ENCODE measurements at regions not wholly inside any gene's neighbourhood (a gene's known extent, or its start where the extent isn't known, plus 50 kb on each side); places are given as distances from the start of the nearest gene placed in this dataset.

- DNase-seq: no peak
- no peak for ATAC-seq
Observed at GRCh38 chr10:10125676-10126075, 892.0 kb upstream of the CELF2 start.

GRCh38 chr10:10126218-10126617 lies 891.5 kb upstream of the CELF2 start:
- DNase-seq: no peak
- no peak for ATAC-seq

- ATAC-seq (no peak), DNase-seq (no peak)
Observed at GRCh38 chr10:10128387-10128786, 889.3 kb upstream of the CELF2 start.

- DNase-seq (no peak), ATAC-seq (no peak)
Observed at GRCh38 chr10:10130686-10131085, 887.0 kb upstream of the CELF2 start.

GRCh38 chr10:10132009-10132408 lies 885.7 kb upstream of the CELF2 start:
- ATAC-seq: no peak

GRCh38 chr10:10133281-10133680 lies 884.4 kb upstream of the CELF2 start:
- ATAC-seq: no peak
- no peak for DNase-seq

More at GRCh38 chr10:10132009-10132408, 885.7 kb upstream of the CELF2 start:
- DNase-seq: no peak

- no peak for ATAC-seq
- no peak for DNase-seq
Observed at GRCh38 chr10:10138685-10139084, 879.0 kb upstream of the CELF2 start.

- DNase-seq (no peak), ATAC-seq (no peak)
Observed at GRCh38 chr10:10141782-10142382, 875.8 kb upstream of the CELF2 start.

GRCh38 chr10:10146604-10147003 lies 871.1 kb upstream of the CELF2 start:
- DNase-seq (no peak), ATAC-seq (no peak)

GRCh38 chr10:10149899-10150298 lies 867.8 kb upstream of the CELF2 start:
- DNase-seq (no peak), ATAC-seq (no peak)

GRCh38 chr10:10156917-10157600 lies 860.6 kb upstream of the CELF2 start:
- no peak for ATAC-seq

GRCh38 chr10:10160821-10161312 lies 856.8 kb upstream of the CELF2 start:
- DNase-seq (no peak), ATAC-seq (no peak)

More at GRCh38 chr10:10156917-10157600, 860.6 kb upstream of the CELF2 start:
- no peak for DNase-seq

- DNase-seq (no peak), ATAC-seq (no peak)
Observed at GRCh38 chr10:10164848-10165247, 852.8 kb upstream of the CELF2 start.

- no peak for DNase-seq
- no peak for ATAC-seq
Observed at GRCh38 chr10:10165415-10165814, 852.3 kb upstream of the CELF2 start.

- DNase-seq: no peak
Observed at GRCh38 chr10:10178476-10178875, 839.2 kb upstream of the CELF2 start.

GRCh38 chr10:10193848-10194247 lies 823.8 kb upstream of the CELF2 start:
- no peak for DNase-seq
- ATAC-seq: no peak

More at GRCh38 chr10:10178476-10178875, 839.2 kb upstream of the CELF2 start:
- ATAC-seq: no peak

- ATAC-seq: no peak
- DNase-seq: no peak
Observed at GRCh38 chr10:10196701-10197100, 821.0 kb upstream of the CELF2 start.

GRCh38 chr10:10197423-10197822 lies 820.2 kb upstream of the CELF2 start:
- DNase-seq (no peak), ATAC-seq (no peak)

GRCh38 chr10:10198363-10198762 lies 819.3 kb upstream of the CELF2 start:
- ATAC-seq: no peak
- DNase-seq: no peak

- DNase-seq (no peak), ATAC-seq (no peak)
Observed at GRCh38 chr10:10204415-10204814, 813.3 kb upstream of the CELF2 start.

GRCh38 chr10:10205906-10206305 lies 811.8 kb upstream of the CELF2 start:
- no peak for ATAC-seq
- no peak for DNase-seq

- no peak for DNase-seq
Observed at GRCh38 chr10:10207538-10207937, 810.1 kb upstream of the CELF2 start.

GRCh38 chr10:10208196-10208595 lies 809.5 kb upstream of the CELF2 start:
- ATAC-seq: no peak
- DNase-seq: no peak

More at GRCh38 chr10:10207538-10207937, 810.1 kb upstream of the CELF2 start:
- no peak for ATAC-seq

GRCh38 chr10:10209167-10209566 lies 808.5 kb upstream of the CELF2 start:
- no peak for DNase-seq

More at GRCh38 chr10:10209167-10209566, 808.5 kb upstream of the CELF2 start:
- no peak for ATAC-seq

All from stimulated activated naive CD8-positive, alpha-beta T cell treated with anti-CD3 and anti-CD28 coated beads, Interleukin-15, Interleukin-2, amounts not matched to agents 100 U/mL and 50 U/mL, for 24 hours (primary cell).